HCT116 (cell line): ENCODE measurements at regions not wholly inside any gene's neighbourhood (a gene's known extent, or its start where the extent isn't known, plus 50 kb on each side); places are given as distances from the start of the nearest gene placed in this dataset.

Source experiments
- ATAC-seq: fragments of 200-7000 bp; cut with Tn5 transposase; 2 replicates; pipeline ENCODE4 v1.9.1; 2020; ENCODE audit warnings: mild to moderate bottlenecking, moderate library complexity
- BruUV-seq: library from RNA; stranded (reverse); fragments of 400-500 nt; replicated peaks from 2 replicates; lab custom pipeline; 2021; lab: Mats Ljungman, UMichigan
- CTCF ChIA-PET: fragments of 300-600 bp; sonication (Branson Sonifier 250); formaldehyde crosslinking; loops from one replicate; lab custom pipeline; 2021; ENCODE audit warnings: antibody characterized with exemption; lab: Charles Lee
- POLR2A ChIA-PET: fragments of 300-600, 350-600 bp; sonication (Branson Sonifier 250); formaldehyde crosslinking; loops from one replicate; lab custom pipeline; 2021; ENCODE audit warnings: antibody characterized with exemption; lab: Charles Lee
- RAD21 ChIA-PET, 2 experiments: fragments of 300-600 bp; sonication (Branson Sonifier 250); formaldehyde crosslinking; loops; one replicate each; lab custom pipeline; 2023; ENCODE audit warnings: low total read pairs in 2 of 2; ENCODE audit not compliant: uncharacterized antibody in 2 of 2, unreplicated experiment in 2 of 2, low non-redundant PET in 1 of 2; lab: Charles Lee
- DNase-seq: peaks from one replicate; pipeline ENCODE4 v3.0.0-alpha.2; 2010; ENCODE audit warnings: low read depth, low spot score
- H2AFZ ChIP-seq: fragments of 200-600 bp; shearing (Covaris generic), sonication (generic); 2 replicates; pipeline ENCODE4 v1.6.1; 2017; ENCODE audit warnings: low read depth, mixed run types, mixed read lengths, antibody characterized with exemption, low read length; ENCODE audit not compliant: poor library complexity, severe bottlenecking
- H3K27ac ChIP-seq: 2 replicates; pipeline ENCODE4 v1.5.1; 2012; ENCODE audit warnings: low read depth, low read length
- H3K27me3 ChIP-seq: fragments of 200-600 bp; sonication (generic); 2 replicates; pipeline ENCODE4 v1.6.1; 2016; ENCODE audit warnings: mixed run types, low read length, mixed read lengths; ENCODE audit not compliant: insufficient read depth
- H3K36me3 ChIP-seq, 2 experiments: fragments of 200-500 bp in 1 of 2; fragments of 200-600 bp in 1 of 2; sonication (Bioruptor generic) in 1 of 2; sonication (generic) in 1 of 2; 2 replicates each; pipeline versions ENCODE4 v1.5.1 to v1.6.1; 2014 to 2016; ENCODE audit warnings: low read length in 2 of 2, inconsistent platforms in 1 of 2, mixed read lengths in 1 of 2, mixed run types in 1 of 2; ENCODE audit not compliant: insufficient read depth in 2 of 2, control insufficient read depth in 1 of 2
- H3K4me1 ChIP-seq, 2 experiments: fragments of 200-600 bp in 1 of 2; sonication (generic) in 1 of 2; 2 replicates each; pipeline versions ENCODE4 v1.5.1 to v1.6.1; 2012 to 2017; ENCODE audit warnings: low read length in 2 of 2, inconsistent platforms in 1 of 2, mild to moderate bottlenecking in 1 of 2, mixed read lengths in 1 of 2, mixed run types in 1 of 2, moderate library complexity in 1 of 2; ENCODE audit not compliant: insufficient read depth in 2 of 2, control insufficient read depth in 1 of 2
- H3K4me2 ChIP-seq: fragments of 200-600 bp; sonication (generic); 2 replicates; pipeline ENCODE4 v1.6.1; 2017; ENCODE audit warnings: mixed run types, low read length, mixed read lengths
- H3K4me3 ChIP-seq, 2 experiments: fragments of 200-600 bp in 1 of 2; sonication (generic) in 1 of 2; replicated peaks in 1 of 2; 2 replicates each; pipeline ENCODE4 v1.5.1; 2011 to 2016; ENCODE audit warnings: low read length in 2 of 2, control low read depth in 1 of 2, low read depth in 1 of 2, mild to moderate bottlenecking in 1 of 2, mixed read lengths in 1 of 2, mixed run types in 1 of 2
- H3K79me2 ChIP-seq: fragments of 200-600 bp; sonication (generic); 2 replicates; pipeline ENCODE4 v1.6.1; 2017; ENCODE audit warnings: mild to moderate bottlenecking, mixed run types, low read length, moderate library complexity, mixed read lengths; ENCODE audit not compliant: insufficient read depth
- H3K9ac ChIP-seq: fragments of 200-600 bp; sonication (generic); 2 replicates; pipeline ENCODE4 v1.6.1; 2016; ENCODE audit warnings: low read length, mixed read lengths
- H3K9me2 ChIP-seq: fragments of 200-600 bp; sonication (generic), shearing (Covaris generic); 2 replicates; pipeline ENCODE4 v1.6.1; 2017; ENCODE audit warnings: mixed run types, mild to moderate bottlenecking, moderate library complexity; ENCODE audit not compliant: insufficient read depth
- H3K9me3 ChIP-seq, 2 experiments: fragments of 200-500 bp in 1 of 2; fragments of 200-600 bp in 1 of 2; sonication (Bioruptor generic) in 1 of 2; sonication (generic) in 1 of 2; 2 replicates each; pipeline ENCODE4 v1.6.1; 2014 to 2017; ENCODE audit warnings: low read length in 2 of 2, mixed read lengths in 2 of 2, inconsistent platforms in 1 of 2, low read depth in 1 of 2, mild to moderate bottlenecking in 1 of 2, mixed run types in 1 of 2, moderate library complexity in 1 of 2; ENCODE audit not compliant: control insufficient read depth in 1 of 2, insufficient read depth in 1 of 2
- H4K20me1 ChIP-seq: fragments of 200-600 bp; sonication (generic), shearing (Covaris generic); 2 replicates; pipeline ENCODE4 v1.6.1; 2017; ENCODE audit warnings: mixed run types, mild to moderate bottlenecking, moderate library complexity; ENCODE audit not compliant: insufficient read depth
- EGR1 ChIP-seq: IDR thresholded peaks from 2 replicates; pipeline ENCODE4 v1.6.1; 2012; ENCODE audit warnings: low read depth
- EZH2phosphoT487 ChIP-seq: fragments of 200-600 bp; IDR thresholded peaks from 2 replicates; pipeline ENCODE4 v1.6.1; 2018; ENCODE audit warnings: antibody characterized with exemption, borderline replicate concordance
- FOSL1 ChIP-seq: IDR thresholded peaks from 2 replicates; pipeline ENCODE4 v1.6.1; 2012; ENCODE audit warnings: low read depth
- JUND ChIP-seq: IDR thresholded peaks from 2 replicates; pipeline ENCODE4 v1.6.1; 2012
- MAX ChIP-seq: IDR thresholded peaks from 2 replicates; pipeline ENCODE4 v1.6.1; 2012
- POLR2AphosphoS5 ChIP-seq: IDR thresholded peaks from 2 replicates; pipeline ENCODE4 v1.6.1; 2011; ENCODE audit warnings: mild to moderate bottlenecking, low read depth, low read length, moderate library complexity
- RAD21 ChIP-seq: IDR thresholded peaks from 2 replicates; pipeline ENCODE4 v1.6.1; 2012; ENCODE audit warnings: low read depth, mild to moderate bottlenecking
- REST ChIP-seq: IDR thresholded peaks from 2 replicates; pipeline ENCODE4 v1.6.1; 2012; ENCODE audit warnings: low read depth
- SIN3A ChIP-seq: IDR thresholded peaks from 2 replicates; pipeline ENCODE4 v1.6.1; 2012; ENCODE audit warnings: low read depth
- SP1 ChIP-seq: IDR thresholded peaks from 2 replicates; pipeline ENCODE4 v1.6.1; 2012; ENCODE audit warnings: low read depth
- SRF ChIP-seq: IDR thresholded peaks from 2 replicates; pipeline ENCODE4 v1.6.1; 2012; ENCODE audit warnings: low read depth
- TCF7L2 ChIP-seq: IDR thresholded peaks from 2 replicates; pipeline ENCODE4 v1.7.0; 2011; ENCODE audit warnings: borderline replicate concordance, inconsistent platforms; ENCODE audit not compliant: insufficient read depth, insufficient read length; ENCODE audit errors: extremely low read depth
- YY1 ChIP-seq: IDR thresholded peaks from 2 replicates; pipeline ENCODE4 v1.6.1; 2011; ENCODE audit warnings: low read length, low read depth, moderate library complexity, mild to moderate bottlenecking; ENCODE audit not compliant: insufficient replicate concordance; ENCODE audit errors: extremely low read depth
- ZBTB33 ChIP-seq: IDR thresholded peaks from 2 replicates; pipeline ENCODE4 v1.6.1; 2011; ENCODE audit warnings: mild to moderate bottlenecking, low read length, moderate library complexity; ENCODE audit not compliant: insufficient replicate concordance; ENCODE audit errors: extremely low read depth
- ZFX ChIP-seq: fragments of 450-650 bp; IDR thresholded peaks from 2 replicates; pipeline ENCODE4 v1.6.1; 2017
- intact Hi-C: fragments of 100-400 bp; cut with micrococcal nuclease; formaldehyde crosslinking; loops from 2 replicates; pipeline ENCODE4 v1.10.0; 2022
- TF ChIP-seq, protein P1 (sequence below): IDR thresholded peaks from 2 replicates; pipeline ENCODE4 v1.6.1; 2012

GRCh38 chr20:17155401-17155800 lies 71.4 kb upstream of the PCSK2 start:
- no peak overlapping the region for H2AFZ ChIP-seq
- TF ChIP-seq POLR2AphosphoS5 (no peak), MAX (no peak), ZFX (no peak), REST (no peak), FOSL1 (no peak), YY1 (no peak), TCF7L2 (no peak), EGR1 (no peak), SIN3A (no peak), EZH2phosphoT487 (no peak), ZBTB33 (no peak), SP1 (no peak), SRF (no peak), RAD21 (no peak), JUND (no peak)
- TF ChIP-seq, protein P1, sequence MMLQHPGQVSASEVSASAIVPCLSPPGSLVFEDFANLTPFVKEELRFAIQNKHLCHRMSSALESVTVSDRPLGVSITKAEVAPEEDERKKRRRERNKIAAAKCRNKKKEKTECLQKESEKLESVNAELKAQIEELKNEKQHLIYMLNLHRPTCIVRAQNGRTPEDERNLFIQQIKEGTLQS, result no peak
- H3K4me3 ChIP-seq, result no peak overlapping the region
- 0 out of 2 replicates have a peak, but pooled peaks cover 2% of the 10 kb centered on the region for H3K27me3 ChIP-seq
- no peaks in the 10 kb centered on the region for H3K9me2 ChIP-seq
- CTCF ChIA-PET, result no interaction called here
- no peaks in the 10 kb centered on the region for H3K79me2 ChIP-seq
- DNase-seq (no peak), ATAC-seq (no peak)
- POLR2A ChIA-PET, result no interaction called here
- H3K4me2 ChIP-seq, result no peak overlapping the region
- H3K27ac ChIP-seq, result no peak overlapping the region
- H3K4me1 ChIP-seq, result no peaks in the 10 kb centered on the region; a peak in 1 of 4 replicates
- H3K9ac ChIP-seq, result no peak overlapping the region
- no peaks in the 10 kb centered on the region for H3K36me3 ChIP-seq
- intact Hi-C loops, result no loop called here
- BruUV-seq, result no TSS peak
- RAD21 ChIA-PET, result no interaction called here
- no peaks in the 10 kb centered on the region for H3K9me3 ChIP-seq
- H4K20me1 ChIP-seq, result no peaks in the 10 kb centered on the region; the same call in 1 of the 2 replicates
